Umbilical cord (tissue), 1 donor: ENCODE measurements at regions not wholly inside any gene's neighbourhood (a gene's known extent, or its start where the extent isn't known, plus 50 kb on each side); places are given as distances from the start of the nearest gene placed in this dataset.
"Not testable (repeated sequence)": the region's sequence is repeated elsewhere in the genome, so short reads cannot be mapped to it uniquely, and the experiment has no call there.

Experiments
- DNase-seq: peaks from one replicate; pipeline ENCODE4 v3.0.0-alpha.2; 2015; ENCODE audit warnings: low spot score

DNA sequence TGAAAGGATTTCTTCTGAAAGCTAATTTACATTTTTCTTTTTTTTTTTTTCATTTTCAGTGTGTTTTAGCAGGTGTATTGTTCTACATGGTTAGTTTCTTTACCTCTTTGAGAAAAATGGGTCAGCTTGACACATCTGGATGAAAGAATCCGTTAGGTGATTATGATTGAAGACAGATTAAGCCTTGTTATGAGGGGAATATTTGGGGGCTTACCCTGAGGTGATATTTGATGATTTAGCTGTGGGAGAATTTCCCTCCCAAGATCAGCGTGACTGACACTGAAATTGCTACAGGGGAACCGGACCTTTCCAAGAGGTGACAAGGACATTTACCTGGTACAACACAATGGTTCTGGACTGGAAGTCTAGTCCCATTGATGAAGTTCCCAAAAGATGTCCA lies 147.5 kb downstream of the NFKBIZ start:
- no peak for DNase-seq

DNA sequence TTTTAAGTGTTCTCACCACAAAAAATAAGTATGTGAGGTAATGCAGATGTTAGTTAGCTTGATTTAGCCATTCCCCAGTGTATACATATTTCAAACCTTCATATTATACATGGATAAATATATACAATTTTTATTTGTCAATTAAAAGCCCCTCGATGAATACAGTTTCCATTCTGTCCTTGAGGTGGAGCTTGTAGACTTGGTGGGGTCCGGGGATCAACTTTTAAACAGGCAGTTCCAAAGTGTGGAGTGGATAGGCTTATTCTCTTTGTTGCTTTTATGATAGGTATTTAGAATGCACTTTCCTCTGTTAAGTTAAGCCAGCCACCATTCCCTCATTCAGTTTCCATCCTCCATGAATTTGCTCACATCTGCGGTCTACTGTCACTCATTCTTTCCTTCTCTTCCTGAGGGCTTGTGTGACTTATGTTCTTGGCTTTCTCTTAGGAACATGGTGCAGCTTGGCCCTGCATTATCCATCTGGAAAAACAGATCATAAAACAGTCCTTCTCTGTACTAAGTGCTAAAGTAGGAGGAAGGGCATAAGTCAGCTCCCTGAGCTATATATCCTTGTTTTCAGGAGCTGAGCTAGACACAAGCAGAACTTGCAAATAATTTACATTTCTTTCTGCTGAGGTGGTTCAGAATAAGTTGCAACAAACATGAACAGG lies 149.1 kb downstream of the NFKBIZ start:
- DNase-seq, result peak; percentile 77

DNA sequence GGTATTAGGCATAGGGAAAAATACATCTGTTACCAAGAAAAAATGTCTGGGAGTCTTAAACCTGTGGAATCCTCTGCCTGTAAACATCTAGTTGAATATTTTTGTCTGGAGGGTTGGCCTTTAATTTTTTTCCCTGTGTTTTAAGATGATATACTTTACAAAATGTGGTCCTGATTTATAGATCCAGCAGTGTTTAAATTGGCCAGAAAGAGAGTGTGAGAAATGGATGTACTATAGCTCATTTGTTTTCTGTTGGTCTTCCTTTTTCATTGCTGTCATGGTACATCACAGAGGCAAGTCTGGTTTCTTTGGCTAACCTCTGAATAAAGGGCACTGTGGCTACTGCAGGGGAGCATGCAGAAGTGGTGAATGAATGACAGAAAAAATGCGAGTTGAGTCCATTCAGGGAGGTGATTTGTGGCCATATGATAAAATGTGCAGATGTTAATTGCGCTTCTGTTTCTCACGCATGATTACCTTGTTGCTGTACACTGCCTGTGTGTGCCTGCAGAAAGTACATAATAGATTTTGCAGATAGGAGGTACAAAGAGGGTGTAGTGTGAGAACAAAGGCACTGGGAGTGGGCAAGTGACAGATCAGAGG lies 150.0 kb downstream of the NFKBIZ start:
- no peak for DNase-seq

DNA sequence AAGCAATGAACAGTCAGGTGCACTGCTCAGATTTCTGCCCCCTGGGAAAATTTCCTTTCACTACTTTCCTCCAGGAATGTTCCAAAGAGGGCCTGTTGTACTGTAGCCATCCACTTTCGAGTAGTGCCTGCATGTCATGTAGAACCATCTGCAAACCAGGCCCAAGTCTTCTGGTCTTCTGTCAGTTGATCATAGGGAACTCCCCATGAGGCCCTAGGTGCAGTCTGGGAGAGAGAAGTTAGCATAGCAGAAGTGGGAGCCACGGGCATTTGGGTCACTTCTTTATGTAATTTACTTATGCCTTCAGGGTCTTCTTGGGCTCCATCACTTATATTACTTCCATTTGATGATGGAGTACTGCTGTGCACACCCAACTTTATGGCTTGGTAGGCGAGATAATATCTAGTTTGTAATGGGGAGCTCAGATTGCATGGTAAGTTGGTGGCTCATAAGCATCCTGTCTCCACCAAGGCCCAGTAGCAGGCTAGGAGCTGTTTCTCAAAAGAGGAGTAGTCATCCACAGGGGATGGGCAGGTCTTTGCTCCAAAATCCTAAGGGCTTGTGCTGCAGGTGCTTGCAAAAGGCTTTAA lies 151.4 kb downstream of the NFKBIZ start:
- no peak for DNase-seq

- no peak for DNase-seq
Measured at GRCh38 chr3:102002056-102002455, 152.7 kb downstream of the NFKBIZ start.

GRCh38 chr3:102004561-102004960 lies 155.2 kb downstream of the NFKBIZ start:
- DNase-seq, result no peak

DNA sequence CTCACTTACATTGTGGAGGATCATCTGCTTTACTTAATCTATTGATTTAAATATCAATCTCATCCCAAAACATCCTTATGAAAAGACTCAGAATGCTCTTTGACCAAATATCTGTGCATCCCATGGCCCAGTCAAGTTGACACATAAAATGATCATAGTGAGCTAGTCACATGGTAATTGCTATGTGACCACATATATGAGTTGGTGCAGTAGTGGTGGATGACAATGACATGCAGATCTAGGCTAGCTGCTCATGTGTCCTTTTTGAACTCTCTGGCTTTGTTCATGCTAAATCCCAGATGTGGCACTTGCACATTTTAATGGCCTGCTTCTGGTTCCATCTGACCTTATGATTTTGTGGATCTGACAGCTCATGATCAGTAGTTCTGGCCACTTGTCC lies 156.2 kb downstream of the NFKBIZ start:
- no peak for DNase-seq

DNA sequence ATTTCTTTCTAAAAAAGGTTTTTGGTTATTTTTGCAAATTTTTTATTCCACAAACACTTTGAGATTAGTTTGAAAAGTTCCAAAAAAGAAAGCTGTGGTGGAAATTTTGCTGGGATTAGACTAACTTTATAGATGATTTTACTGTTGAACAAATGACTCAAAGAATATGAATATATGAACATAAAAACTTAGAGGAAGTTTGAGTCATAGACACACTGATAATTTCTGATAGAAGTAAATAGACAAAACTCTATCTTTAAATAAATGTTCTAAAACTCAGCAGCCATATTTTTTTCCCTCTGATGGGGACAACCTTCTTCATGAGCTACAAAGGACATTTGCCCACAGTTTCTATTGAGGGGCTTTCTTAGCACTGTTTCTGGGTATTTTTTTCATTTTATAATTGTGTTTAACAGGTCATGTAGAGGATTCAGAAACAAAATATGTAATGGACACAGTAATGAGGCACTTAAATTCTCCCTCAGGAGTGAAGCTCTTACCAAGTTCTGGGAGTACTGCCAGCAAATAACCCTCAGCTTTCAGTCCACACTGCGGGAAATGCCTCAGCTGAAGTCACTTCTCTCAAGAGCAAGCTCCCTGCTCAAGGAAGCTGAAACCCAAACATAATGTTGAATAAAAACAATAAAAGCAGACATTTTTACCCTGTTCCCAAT lies 157.6 kb downstream of the NFKBIZ start:
- DNase-seq, result peak; percentile 83

- DNase-seq, result not testable (repeated sequence)
Measured at GRCh38 chr3:102008436-102008835, 159.1 kb downstream of the NFKBIZ start.

GRCh38 chr3:102016417-102016816 lies 167.1 kb downstream of the NFKBIZ start:
- no peak for DNase-seq

DNA sequence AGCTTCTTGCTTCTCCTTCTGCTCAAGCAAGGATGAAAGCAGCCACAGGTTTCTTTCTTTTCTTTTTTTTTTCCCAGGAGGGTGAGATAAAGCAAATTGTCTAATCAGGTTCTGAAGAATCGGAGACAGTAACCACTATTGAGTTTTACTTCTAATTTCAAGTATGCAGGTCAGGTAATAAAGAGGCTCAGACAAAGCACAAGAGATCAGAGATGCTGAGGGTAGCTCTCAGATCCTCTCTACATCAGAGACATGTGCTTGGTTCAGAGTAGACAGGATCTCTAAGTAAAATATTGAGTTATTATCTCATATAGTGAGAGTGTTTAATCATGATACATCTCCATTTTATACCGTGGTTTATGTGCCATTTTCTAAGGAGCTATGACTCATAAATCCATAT lies 168.5 kb downstream of the NFKBIZ start:
- no peak for DNase-seq

DNA sequence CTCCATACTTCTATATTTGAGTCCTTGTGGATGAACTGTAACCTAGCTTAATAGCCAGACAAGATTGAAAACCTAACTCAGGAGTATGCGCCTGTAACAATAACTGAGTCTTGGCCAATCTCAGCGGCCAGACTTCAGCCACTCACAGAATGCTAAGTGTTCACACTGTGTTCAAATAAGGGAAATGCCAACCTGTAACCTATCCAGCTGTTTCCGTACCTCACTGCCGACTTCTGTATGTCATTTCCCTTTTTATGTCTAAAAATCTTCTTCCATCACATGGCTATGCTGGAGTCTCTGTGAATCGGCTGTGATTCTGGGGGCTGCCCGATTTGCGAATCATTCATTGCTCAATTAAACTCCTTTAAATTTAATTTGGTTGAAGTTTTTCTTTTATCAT lies 169.2 kb downstream of the NFKBIZ start:
- DNase-seq, result no peak

DNA sequence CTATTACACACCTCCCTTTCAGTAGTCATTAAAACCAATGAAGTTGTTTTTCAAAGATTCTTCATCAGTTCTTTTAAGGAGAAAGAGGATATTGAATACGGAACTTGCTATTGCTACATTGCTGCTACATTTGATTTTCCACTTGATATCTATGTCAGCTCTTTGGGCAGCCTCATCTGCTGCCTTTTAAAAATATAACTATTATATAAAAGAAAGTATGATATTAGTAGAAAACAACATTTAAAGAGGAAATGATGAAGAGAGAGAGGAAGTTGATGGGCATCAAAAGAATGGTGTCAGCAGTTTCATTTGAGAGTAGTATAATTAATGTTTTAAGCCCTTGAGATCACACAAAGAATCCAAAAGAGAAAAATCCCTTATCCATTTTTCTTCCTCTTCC lies 171.4 kb downstream of the NFKBIZ start:
- no peak for DNase-seq

GRCh38 chr3:102024270-102024904 lies 175.1 kb downstream of the NFKBIZ start:
- no peak for DNase-seq

DNA sequence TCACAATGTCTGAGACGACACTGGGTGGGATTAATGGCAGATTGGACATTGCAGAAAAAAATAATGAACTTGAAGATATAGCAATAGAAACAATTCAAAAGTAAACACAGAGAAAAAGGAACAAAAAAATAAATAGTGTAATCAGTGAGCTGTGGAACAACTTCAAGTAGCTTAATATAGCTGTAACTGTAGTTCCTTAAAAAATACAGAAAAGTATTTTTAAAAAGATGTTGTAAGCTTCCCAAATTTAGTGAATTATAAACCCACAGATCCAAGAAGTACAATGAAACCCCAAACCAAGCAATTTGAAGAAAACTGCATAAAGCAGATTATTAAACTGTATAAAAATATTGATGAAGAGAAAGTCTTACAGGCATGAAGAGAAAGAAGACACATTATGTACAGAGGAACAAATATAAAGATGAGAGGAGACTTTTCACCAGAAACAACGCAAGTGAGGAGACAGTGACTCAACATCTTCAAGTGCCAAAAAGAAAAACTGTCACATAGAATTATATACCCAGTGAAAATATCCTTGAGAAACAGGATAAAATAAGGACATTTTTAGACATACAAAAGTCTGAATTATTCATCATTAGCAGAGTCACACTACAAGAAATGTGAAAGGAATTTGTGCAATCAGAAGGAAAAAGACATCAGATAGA lies 176.4 kb downstream of the NFKBIZ start:
- DNase-seq, result no peak

DNA sequence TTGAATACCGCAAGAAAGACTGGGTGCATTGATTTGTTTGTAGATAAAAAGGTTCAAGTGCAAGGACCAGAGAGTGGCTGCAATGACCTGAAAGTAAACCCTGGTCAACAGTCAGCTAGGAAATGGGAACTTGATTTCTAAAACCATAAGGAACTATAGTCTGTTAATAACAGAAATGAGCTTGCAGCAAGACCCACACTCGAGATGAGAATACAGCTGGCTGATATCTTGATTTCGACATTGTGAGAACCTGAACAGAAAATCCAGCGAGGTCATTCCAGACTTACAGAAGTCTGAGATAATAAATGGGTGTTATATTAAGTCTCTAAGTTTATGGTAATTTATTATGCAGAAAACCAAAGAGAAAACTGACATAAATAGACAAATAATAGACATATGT lies 177.3 kb downstream of the NFKBIZ start:
- DNase-seq, result no peak

DNA sequence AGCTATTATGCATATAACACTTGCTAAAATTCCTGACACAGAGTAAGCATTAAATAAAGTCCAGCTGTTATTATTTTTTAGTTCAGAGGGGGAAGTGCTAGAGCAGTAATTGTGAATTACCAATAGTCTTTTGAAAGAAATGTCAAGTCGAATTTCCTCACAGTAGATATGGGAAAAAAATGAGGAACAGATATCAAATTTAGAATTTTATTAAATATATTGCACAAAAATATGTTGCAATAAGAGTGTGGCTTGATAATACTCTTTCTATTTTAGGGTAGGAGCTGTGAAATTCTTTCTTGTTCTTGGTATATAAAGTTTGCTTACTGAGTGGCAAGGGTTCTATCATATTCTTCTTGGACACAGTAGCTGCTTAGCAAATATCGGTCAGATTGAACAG lies 181.3 kb downstream of the NFKBIZ start:
- DNase-seq, result no peak

DNA sequence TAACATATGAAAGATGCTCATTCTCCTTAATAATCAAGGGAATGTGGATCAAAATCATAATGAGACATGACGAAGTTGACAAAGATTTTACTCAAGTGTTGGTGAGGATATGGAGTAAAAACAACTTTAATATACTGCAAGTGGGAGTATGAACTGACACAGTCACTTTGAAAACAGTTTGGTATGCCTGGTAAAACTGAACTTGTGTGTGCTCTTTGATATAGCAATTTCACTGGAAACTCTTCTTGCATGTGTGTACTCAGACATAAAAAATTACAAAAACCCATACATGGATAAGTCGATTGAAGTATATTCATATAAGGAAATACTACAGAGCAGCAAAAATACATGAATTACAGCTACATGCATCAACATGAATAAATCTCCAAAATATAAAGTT lies 182.5 kb downstream of the NFKBIZ start:
- no peak for DNase-seq

- no peak for DNase-seq
Measured at GRCh38 chr3:102032491-102033383, 183.4 kb downstream of the NFKBIZ start.

- no peak for DNase-seq
Measured at GRCh38 chr3:102034639-102035451, 185.5 kb downstream of the NFKBIZ start.
